GM21619 (cell line): ENCODE measurements at regions not wholly inside any gene's neighbourhood (a gene's known extent, or its start where the extent isn't known, plus 50 kb on each side); places are given as distances from the start of the nearest gene placed in this dataset.

Experiments
- ATAC-seq: cut with Tn5 transposase; IDR thresholded peaks from one replicate; pipeline ENCODE4 v1.9.1; 2021; ENCODE audit not compliant: unreplicated experiment

DNA sequence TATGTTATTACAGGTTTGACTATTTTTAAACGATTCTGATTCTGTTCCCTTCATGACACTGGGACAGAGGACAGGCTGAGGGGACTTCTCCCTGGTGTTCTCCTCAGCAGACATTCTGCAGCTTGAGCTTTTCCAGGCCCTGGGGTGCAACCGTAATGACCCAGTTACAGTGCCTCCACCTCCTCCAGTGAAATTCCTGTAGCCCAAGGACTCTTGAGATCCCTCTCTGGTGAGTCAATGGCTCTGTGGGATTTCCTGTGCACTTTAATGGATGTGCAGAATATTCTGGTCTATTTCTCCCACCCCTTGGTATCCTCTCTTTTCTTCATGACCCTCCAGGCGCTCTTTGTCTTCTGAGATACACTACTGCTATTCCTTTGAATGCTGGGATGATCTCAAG is 319.3 kb downstream of the INHBA start:
- ATAC-seq, result no peak

DNA sequence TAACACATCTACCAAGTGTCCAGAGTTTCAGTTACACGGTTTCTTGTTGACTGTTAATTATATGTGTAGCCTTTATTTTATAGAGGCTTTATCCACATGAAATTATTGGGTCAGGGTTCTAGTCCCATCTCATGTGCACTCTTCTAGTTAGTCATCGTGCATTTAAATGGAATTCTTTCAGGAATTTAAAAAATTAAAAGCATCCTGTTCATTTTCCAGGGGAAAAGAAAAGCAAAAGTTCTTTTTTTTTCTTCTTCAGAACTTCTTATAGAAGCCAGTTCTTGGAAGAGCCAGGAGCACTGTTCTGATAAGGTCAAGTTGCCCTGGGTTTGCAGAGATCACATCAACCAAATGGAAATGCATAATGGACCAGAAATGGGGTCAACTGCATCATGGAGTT is 324.7 kb downstream of the INHBA start:
- ATAC-seq, result no peak

DNA sequence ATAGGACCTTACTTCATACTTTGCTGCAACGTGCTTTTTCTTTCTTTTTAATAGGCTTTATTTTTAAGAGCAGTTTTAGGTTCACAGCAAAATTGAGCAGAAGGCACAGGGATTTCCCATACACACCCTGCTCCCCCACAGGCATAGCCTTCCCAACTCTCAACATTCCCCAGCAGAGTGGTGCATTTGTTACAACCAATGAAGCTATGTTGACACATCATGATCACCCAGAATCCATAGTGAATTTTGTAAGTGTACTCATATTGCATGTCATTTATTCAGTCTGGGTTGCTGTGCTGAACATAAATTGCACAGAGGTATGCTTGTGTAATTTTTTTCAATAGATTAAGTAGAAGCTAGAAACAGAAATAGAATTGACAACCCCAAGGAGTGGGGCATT is 327.3 kb downstream of the INHBA start:
- no peak for ATAC-seq

DNA sequence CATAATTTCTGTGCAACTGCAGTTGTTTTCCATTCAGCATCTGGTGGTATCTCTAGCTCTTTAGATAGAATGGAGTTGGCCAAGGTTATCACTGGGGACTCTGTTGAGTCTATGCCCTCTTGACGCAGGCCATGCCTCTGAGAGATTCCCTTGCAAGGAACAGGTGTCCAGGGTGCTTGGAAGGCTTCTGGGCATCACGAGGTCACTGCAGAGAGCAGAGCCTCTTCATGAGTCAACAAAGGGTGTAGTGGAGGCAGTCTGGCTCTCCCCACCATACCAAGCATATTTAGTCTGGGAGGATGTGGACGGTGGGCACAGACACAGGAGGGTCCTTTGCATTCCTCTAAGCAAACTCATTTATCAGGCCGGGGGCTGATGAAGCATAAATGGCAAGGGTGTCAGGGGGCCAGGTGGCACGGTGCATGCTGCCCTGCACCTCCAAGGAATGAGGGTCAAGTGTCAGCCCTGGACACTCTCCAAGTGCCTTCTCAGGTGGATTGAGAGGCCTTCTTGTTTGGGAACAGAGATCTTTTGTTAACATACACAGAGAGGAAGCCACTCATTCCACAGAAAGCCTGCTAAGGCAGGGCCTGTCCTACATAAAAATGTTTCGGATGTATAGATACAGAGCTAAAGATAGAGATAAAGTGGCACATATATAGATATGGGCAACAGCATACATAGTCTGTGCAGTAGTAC is 328.6 kb downstream of the INHBA start:
- ATAC-seq, result no peak

DNA sequence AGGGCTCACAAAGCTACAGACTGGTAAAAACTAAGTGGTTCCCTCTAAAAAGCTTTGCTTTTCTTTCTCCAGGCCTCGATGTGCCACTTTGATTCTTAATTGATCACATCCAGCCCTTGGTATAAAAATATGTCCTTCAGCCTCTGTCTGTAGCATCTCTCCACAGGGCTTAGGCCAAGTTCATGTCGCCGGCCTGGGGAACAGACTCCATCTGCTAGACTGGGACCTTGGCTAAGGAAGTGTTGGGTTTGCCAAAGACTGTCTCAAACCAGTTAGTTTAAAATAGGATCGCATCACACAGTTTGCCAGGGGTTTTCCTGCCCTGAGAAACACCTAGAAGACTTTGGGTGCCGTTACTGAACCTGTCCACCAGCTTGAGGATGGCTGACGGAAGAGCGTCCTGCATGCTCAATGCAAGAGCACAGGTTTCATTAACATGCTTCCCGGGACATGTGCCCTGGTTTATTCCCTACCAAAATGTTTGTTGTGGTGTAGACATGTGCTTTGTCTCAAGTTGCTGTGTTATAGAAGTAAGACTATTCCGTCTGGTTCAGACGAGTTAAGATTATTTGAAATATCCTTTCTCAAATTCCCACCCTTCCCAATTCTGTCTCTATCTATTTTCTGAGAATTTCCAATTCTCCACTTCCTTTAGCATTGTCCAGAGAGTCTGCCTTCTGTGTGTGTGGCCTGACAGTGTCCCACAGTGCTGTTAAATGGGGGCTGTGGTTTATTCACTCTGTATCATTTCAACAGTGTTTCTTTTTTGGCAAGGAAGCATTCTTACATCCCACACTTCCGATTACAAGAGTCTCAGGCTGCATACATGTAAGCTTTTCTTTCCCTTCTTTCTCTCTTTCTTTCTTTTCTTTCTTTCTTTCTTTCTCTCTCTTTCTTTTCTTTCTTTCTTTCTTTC is 334.7 kb downstream of the INHBA start:
- no peak for ATAC-seq

DNA sequence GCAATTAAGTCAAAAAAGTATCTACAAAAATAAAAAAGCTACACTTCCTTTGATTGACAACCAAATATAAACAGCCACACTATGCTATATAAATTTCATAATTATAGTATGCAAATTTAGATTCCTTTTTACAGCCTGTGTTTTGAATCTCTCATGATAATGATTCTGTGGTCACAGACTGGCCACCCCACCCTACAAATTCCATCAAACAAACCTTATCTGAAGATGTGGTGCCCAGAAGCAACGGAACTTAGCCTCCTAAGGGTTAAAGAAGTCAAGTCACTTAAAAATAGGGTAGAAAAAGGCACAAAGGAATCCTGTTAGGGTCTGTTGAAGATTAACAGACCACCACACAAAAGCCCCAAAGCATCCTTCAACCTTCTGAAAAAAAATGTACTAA is 351.8 kb downstream of the INHBA start:
- ATAC-seq, result no peak

DNA sequence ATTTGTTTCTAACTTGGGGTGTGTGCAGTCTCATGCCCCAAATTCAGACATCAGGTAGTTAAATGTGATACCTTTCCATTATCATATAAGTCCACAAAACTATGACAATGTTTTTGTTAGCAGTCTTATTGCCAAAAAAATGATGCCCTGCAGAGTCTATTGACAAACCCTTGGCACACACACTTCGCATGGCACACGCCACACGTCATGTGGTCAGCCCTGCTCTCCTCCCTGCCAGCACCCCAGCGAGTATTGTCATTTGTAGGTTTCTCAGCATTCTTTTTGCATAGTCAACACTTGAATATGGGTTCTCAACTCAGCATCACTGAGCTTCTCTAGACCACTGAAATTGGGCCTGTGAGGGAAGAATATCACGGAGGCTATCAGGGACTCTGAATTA is 356.0 kb downstream of the INHBA start:
- no peak for ATAC-seq

DNA sequence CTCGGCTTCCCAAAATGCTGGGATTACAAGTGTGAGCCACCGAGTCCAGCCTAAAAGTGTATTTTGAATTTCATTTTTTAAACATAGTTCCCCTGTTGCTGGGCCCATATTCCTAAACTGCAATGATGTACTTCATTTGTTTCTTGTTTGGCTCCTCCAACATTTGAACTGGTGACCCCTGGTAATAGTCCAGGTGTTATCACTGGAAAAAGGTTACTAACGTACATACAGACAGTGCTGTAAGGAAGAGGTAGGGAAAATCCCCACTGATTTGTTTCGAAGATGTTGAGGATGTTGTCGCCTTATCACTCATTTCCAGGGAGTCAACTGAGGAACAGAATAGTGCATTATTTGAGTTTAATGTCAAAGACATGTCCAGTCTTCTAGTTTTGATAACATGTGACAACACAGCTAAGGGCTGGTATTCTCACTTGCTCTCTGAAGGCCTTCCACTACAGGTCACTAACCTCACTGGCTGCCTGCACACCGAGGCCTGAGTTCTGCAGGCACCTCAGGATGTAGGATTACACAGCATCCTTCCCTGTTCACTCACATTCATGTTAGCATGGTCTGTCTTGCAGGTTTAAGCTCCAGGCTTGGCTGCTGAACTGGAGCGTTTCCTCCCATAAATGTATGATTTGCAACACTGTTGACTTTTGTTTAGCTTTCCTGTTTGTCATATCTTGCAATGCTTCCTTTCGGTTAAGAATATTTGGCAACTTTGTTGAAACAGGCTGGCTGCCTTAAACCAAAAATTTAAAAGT is 362.8 kb downstream of the INHBA start:
- no peak for ATAC-seq

DNA sequence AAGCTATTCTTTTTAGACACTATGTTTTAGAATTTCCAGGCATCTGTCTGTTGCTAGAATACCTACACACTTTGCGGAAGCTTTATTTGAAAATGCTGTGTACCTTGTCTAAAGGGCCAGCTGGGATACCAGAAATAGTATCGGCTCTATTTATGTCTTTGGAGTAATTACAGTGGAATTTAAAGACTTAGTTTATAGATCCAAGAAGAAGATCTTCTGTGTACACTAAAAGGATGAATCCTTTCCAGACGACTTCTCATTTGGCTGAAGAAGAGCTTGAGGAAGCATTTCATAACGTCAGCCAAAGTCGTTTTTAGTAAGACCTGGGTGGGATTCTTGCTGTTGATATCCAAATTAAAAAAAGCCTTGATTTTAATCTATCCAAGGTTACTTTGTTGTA is 365.9 kb downstream of the INHBA start:
- no peak for ATAC-seq

DNA sequence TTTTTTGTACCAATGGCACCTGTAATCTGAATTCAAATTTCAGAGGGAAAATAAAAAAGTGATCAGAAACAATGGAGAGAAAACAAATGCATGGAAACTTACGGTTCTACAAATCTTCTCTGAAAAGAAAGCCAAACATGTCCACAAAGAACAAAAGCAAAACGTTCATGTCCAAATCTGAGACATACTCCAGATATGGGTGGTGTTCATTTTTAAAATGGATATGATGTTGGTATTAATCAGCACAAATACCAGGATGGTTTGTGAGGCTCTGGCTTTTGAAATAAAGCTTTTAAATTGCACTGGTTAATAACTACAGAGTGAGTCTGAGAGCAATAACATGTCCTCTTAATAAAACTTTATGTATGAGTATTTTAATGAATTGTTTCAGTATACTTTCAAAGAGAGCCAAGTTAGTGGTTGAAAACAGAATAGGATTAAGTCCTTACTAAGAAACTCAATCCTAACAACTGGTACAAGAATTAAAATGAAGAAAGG is 366.4 kb downstream of the INHBA start:
- no peak for ATAC-seq

DNA sequence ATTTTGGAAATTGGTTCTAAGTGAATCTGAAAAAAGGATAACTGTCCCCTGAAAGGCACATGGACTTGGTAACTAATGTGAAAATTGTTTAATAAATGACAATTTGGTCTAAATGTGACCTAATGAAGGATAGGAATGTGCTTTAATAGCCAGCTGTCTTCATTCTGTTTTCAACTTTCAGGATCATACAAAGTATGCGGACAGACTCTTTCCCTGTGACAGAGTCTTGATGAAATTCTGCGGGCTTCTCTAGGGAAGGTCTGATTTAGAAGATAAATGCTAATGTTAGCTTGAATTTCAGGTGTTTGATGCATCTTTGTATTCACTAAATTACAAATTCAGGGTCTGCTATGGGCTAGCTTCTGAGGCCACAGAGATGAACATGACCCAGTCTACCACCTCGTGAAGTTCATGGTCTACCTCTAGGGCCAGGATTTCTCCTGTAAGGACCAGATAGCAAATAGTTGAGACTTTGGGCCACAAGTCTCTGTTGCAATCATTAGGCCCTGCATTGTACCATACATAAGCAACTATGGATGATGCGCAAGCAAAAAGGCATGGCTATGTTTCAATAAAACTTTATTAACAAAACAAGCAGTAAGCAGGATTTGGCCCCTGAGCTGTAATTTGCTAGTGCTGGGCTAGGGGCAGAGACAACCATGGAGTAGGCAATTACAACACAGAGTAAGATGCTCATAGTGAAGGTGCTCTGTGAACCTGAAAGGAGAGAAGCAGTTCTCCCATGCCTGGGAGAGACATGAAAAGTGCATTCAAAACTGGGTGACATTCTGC is 368.6 kb downstream of the INHBA start:
- no peak for ATAC-seq

DNA sequence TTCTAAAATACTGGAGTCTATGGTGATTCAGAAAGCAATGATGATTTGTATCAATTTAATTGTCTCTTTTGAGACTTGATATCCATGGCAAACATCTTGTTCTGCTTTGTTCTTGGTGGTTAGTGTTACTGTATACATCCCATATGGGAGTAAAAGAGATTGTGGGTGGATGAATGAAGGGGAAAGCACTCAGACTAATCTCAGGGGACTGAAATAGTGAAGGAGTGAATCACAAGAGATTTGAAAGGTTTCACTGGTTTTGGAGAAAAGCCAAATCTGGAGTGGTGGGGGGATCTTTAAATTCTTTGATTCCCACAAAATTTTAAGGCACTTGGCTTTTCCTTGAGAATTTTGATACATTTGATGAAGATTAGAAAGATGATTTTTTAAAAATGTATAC is 369.4 kb downstream of the INHBA start:
- no peak for ATAC-seq

DNA sequence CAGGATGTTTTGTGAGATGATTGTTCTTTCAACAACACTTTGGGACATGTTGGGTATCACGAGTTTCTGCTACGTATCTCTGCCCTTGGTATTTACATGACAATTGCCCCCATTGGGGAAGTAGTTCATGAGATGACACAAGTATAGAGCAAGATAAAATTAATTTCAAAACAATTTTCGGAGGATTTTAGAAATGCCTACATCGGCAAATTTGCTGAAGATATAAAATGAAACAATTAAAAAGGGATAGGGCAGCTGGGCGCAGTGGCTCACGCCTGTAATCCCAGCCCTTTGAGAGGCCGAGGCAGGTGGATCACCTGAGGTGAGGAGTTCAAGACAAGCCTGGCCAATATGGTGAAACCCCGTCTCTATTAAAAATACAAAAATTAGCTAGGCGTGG is 371.7 kb downstream of the INHBA start:
- ATAC-seq, result no peak

DNA sequence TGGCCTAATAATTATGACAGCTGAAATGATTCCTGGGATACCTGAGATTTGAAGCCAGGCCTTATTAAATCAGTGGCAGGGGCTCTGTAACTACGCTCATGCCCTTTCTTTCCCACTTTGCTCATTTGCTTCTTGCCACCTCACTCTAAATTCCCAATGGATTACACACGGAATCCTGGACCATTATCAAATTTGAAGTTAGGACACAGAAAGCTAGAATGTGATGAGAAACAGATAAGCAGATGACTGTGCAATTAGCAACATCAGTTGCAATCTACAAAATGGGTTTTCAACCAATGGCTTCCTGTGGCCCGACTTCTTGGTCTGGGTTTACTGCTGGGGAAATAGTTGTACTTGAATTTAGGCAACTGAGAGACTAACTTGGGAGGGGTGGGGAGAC is 374.3 kb downstream of the INHBA start:
- ATAC-seq, result no peak

DNA sequence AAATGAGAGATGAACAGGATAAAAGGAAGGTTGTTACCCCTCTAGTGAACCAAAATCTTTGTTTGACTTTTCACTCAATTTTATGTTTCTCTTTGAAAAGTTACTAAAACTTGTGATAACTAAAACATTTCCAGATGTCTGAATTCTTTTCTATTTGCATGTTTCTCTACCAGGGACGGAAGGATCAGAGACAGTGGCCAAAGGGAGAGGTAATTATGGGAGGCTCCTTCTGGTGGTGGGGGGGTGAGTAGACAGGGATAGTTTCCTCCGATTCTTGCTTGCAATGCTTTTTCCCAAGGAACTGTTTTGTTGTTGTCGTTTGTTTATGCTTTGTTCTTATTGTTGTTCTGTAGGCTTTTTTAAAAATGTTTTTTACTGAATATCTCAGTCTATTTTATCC is 374.8 kb downstream of the INHBA start:
- no peak for ATAC-seq

DNA sequence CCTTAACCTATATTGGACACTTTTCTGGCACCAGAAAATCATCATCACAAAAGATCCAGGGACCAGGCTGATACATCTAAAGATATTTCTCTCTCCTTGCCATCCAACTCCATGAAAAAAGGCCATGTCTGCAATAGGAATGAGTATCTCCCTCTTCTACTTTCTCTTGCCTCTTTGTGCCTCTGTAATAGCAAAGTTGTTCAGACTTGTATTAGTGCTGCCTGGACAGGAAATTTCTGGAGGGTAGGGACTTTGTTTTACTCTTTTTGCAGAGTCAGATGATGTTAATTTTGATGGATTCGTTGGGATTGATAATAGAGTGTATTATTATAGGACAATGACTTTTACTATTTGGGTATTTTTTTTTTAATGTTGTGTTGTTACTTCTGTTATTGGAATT is 376.3 kb downstream of the INHBA start:
- ATAC-seq, result no peak

DNA sequence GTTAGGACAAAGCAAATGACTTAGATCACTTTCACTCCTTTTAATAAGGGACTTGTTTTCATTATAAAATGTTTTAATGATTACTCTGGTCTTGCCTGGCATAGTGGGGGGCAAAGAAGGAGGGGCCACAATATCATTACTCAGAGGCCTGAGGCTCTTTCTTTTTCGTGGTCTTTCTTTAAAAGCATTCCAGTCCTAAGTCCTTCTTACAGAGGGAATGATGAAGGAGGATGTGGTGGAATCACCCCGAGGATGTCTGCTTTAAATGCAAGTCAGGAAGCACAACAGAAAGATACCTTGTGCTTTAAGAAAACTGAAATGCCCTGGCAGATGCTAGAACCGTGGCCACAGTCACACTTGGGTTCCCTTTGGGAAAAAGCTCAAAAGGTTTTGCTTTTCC is 379.1 kb downstream of the INHBA start:
- no peak for ATAC-seq

DNA sequence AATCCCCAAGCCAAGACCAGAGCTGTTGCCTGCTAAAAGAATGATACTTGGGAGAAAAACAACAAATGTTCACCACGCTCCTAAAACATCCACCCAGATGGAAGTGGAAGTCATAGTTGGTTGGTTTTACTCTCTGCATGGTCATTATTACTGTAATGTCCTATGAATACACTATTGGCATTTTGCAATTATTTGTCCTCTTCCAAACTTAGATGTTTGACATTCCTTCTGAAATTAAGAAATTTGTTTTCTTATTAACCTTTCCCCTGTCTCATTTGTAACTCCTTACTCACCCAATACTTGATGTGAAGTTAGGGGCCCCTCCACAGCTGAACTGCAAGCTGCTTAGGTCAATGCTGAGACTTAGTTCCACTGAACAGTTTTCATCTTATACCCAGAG is 383.3 kb downstream of the INHBA start:
- no peak for ATAC-seq

DNA sequence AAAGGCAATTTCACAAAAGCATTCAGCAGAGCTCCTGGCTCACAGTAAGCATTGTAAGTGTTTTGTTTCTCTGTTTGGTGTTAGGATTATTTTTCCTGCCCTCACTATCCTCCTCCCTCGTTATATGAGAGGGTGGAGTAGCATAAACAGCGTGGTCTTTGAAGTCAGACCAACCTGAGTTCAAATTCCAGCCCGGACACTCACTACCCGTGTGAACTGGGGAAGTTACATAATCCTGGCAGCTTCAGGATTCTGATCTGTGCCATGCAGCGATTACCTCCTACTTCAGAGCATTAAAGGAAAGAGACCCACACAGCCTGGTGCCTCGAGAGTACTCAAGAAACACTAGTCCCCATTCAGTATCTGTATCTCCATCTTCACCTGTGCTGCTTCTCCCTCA is 386.5 kb downstream of the INHBA start:
- no peak for ATAC-seq

DNA sequence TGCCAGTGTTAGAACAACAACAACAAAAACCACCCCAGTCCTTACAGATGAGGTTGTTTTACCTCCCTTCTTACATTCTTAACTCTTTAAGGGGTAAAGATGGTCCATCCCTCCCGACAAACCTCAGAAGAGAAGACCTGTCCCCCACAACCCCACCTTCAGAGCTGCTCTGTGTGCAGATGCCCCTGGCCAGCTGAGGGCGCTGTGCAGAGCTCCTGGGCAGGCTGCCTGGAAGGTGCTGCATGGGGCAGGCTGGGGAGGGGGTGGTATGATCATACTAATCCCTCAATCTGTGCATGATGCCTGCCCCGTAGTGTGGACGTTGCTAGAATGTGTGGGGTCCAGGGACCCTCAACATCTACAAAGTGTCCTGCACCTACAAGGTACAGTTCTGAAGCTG is 387.1 kb downstream of the INHBA start:
- ATAC-seq, result no peak

DNA sequence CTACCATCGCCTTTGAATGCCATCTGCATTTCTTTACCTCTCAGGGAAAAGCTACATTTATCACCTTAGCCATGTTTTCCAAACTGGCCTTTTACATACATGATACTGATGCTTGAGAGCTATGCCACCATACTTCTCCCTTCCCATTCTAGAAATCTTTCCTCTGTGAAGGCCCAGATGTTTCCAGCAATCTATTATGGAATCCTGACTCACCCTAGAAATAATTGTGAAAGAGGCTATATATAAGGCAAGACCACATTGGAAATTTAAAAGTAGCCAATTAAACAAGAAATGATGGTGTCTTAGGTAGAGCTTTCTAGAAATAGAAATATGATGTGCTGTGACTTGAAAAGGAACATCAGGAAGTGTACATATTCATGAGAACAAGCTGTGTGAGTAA is 389.7 kb downstream of the INHBA start:
- ATAC-seq, result no peak
